BJ (cell line): ENCODE measurements at regions not wholly inside any gene's neighbourhood (a gene's known extent, or its start where the extent isn't known, plus 50 kb on each side); places are given as distances from the start of the nearest gene placed in this dataset.

ENCODE experiments used
- CTCF ChIA-PET: fragments of 350-600 bp; formaldehyde crosslinking; extraction: SDS; loops from one replicate; lab custom pipeline; 2021; ENCODE audit warnings: antibody characterized with exemption, inconsistent platforms; lab: Yijun Ruan, JAX
- POLR2A ChIA-PET: fragments of 300-600 bp; sonication (Branson Sonifier 250); formaldehyde crosslinking; extraction: SDS; loops from one replicate; lab custom pipeline; 2021; ENCODE audit warnings: antibody characterized with exemption; lab: Charles Lee
- DNase-seq: peaks from one replicate; pipeline ENCODE4 v3.0.0-alpha.2; 2011; ENCODE audit warnings: low read depth
- H3K27me3 ChIP-seq: 2 replicates; pipeline ENCODE4 v1.6.0; 2011; ENCODE audit warnings: low read length; ENCODE audit not compliant: control insufficient read depth, insufficient read depth
- H3K36me3 ChIP-seq: 2 replicates; pipeline ENCODE4 v1.5.1; 2011; ENCODE audit warnings: low read length; ENCODE audit not compliant: control insufficient read depth, insufficient read depth
- H3K4me3 ChIP-seq: 2 replicates; pipeline ENCODE4 v1.5.1; 2011; ENCODE audit warnings: low read depth, mild to moderate bottlenecking, control low read depth, low read length
- CTCF ChIP-seq: IDR thresholded peaks from 2 replicates; pipeline ENCODE4 v1.5.1; 2011; ENCODE audit warnings: low read depth, mild to moderate bottlenecking, control low read depth, inconsistent platforms, low read length, moderate library complexity; ENCODE audit not compliant: insufficient read depth

- no peak for DNase-seq
- Histone ChIP-seq H3K36me3 (no peaks in the 10 kb centered on the region), H3K4me3 (no peak overlapping the region), H3K27me3 (no peaks in the 10 kb centered on the region)
- POLR2A ChIA-PET = no interaction called here
- CTCF ChIA-PET = no interaction called here
- no peak for TF ChIP-seq CTCF
These were observed 114.5 kb downstream of the CDC14C start for GRCh38 chr7:49038821-49039358.

GRCh38 chr7:49060743-49061142 is 136.4 kb downstream of the CDC14C start:
- no peak for TF ChIP-seq CTCF
- Histone ChIP-seq H3K36me3 (no peaks in the 10 kb centered on the region), H3K27me3 (no peaks in the 10 kb centered on the region), H3K4me3 (no peak overlapping the region)
- ChIA-PET CTCF (no interaction called here), POLR2A (no interaction called here)
- no peak for DNase-seq

- POLR2A ChIA-PET = no interaction called here
- Histone ChIP-seq H3K27me3 (no peaks in the 10 kb centered on the region), H3K36me3 (no peaks in the 10 kb centered on the region), H3K4me3 (no peak overlapping the region)
- no peak for DNase-seq
- TF ChIP-seq CTCF = no peak
- CTCF ChIA-PET = no interaction called here
These were observed 150.2 kb downstream of the CDC14C start for GRCh38 chr7:49074538-49074937.

- Histone ChIP-seq H3K36me3 (no peaks in the 10 kb centered on the region), H3K27me3 (no peaks in the 10 kb centered on the region), H3K4me3 (no peak overlapping the region)
- ChIA-PET POLR2A (no interaction called here), CTCF (interaction anchor here (0.5 to 1.1 kb wide), 2 partner anchors 18 to 490 kb away, joined by 3 read pairs; no protein-coding TSS in a partner anchor)
- no peak for TF ChIP-seq CTCF
- DNase-seq = no peak
These were observed 156.6 kb downstream of the CDC14C start for GRCh38 chr7:49080896-49081475.

GRCh38 chr7:49088017-49088416 is 163.7 kb downstream of the CDC14C start:
- Histone ChIP-seq H3K4me3 (no peak overlapping the region), H3K27me3 (no peaks in the 10 kb centered on the region), H3K36me3 (no peaks in the 10 kb centered on the region)
- ChIA-PET CTCF (no interaction called here), POLR2A (no interaction called here)
- TF ChIP-seq CTCF = no peak
- no peak for DNase-seq
